Esophagus mucosa (tissue), 1 donor: ENCODE measurements at regions not wholly inside any gene's neighbourhood (a gene's known extent, or its start where the extent isn't known, plus 50 kb on each side); places are given as distances from the start of the nearest gene placed in this dataset.
"Not testable (repeated sequence)": the region's sequence is repeated elsewhere in the genome, so short reads cannot be mapped to it uniquely, and the experiment has no call there.

Experiments used
- ATAC-seq: fragments of 200-7000 bp; cut with Tn5 transposase; one replicate; pipeline ENCODE4 v1.9.1; 2020
- donor health status: DM: yes; HTN: yes; CAD: no.

- no peak for ATAC-seq
These were observed 56.6 kb downstream of the SLITRK1 start for GRCh38 chr13:83825676-83826075.

GRCh38 chr13:83824560-83824959 is 57.7 kb downstream of the SLITRK1 start:
- ATAC-seq, result no peak

- ATAC-seq, result no peak
These were observed 58.2 kb downstream of the SLITRK1 start for GRCh38 chr13:83824120-83824519.

- no peak for ATAC-seq
These were observed 62.7 kb downstream of the SLITRK1 start for GRCh38 chr13:83819611-83820010.

GRCh38 chr13:83819156-83819555 is 63.1 kb downstream of the SLITRK1 start:
- ATAC-seq, result no peak

- no peak for ATAC-seq
These were observed 66.2 kb downstream of the SLITRK1 start for GRCh38 chr13:83816081-83816480.

GRCh38 chr13:83815598-83815997 is 66.7 kb downstream of the SLITRK1 start:
- no peak for ATAC-seq

GRCh38 chr13:83810136-83810535 is 72.1 kb downstream of the SLITRK1 start:
- ATAC-seq, result no peak

GRCh38 chr13:83804356-83804962 is 77.8 kb downstream of the SLITRK1 start:
- no peak for ATAC-seq

- no peak for ATAC-seq
These were observed 83.5 kb downstream of the SLITRK1 start for GRCh38 chr13:83798731-83799130.

GRCh38 chr13:83796364-83796763 is 85.9 kb downstream of the SLITRK1 start:
- no peak for ATAC-seq

GRCh38 chr13:83794583-83794982 is 87.7 kb downstream of the SLITRK1 start:
- no peak for ATAC-seq

GRCh38 chr13:83780227-83780626 is 102.0 kb downstream of the SLITRK1 start:
- ATAC-seq, result peak; percentile 53

- no peak for ATAC-seq
These were observed 108.3 kb downstream of the SLITRK1 start for GRCh38 chr13:83773961-83774360.

GRCh38 chr13:83765796-83766195 is 116.5 kb downstream of the SLITRK1 start:
- ATAC-seq, result no peak

- no peak for ATAC-seq
These were observed 120.6 kb downstream of the SLITRK1 start for GRCh38 chr13:83761631-83762030.

GRCh38 chr13:83755210-83755609 is 127.1 kb downstream of the SLITRK1 start:
- not testable (repeated sequence) for ATAC-seq

- peak; percentile 49 for ATAC-seq
These were observed 128.2 kb downstream of the SLITRK1 start for GRCh38 chr13:83753912-83754624.

- no peak for ATAC-seq
These were observed 130.1 kb downstream of the SLITRK1 start for GRCh38 chr13:83752141-83752540.

GRCh38 chr13:83740622-83741021 is 141.7 kb downstream of the SLITRK1 start:
- ATAC-seq, result no peak

- no peak for ATAC-seq
These were observed 143.9 kb downstream of the SLITRK1 start for GRCh38 chr13:83738407-83738806.

- ATAC-seq, result no peak
These were observed 149.0 kb downstream of the SLITRK1 start for GRCh38 chr13:83733293-83733692.

- no peak for ATAC-seq
These were observed 149.5 kb downstream of the SLITRK1 start for GRCh38 chr13:83732755-83733154.

- no peak for ATAC-seq
These were observed 151.2 kb downstream of the SLITRK1 start for GRCh38 chr13:83731113-83731512.

- ATAC-seq, result no peak
These were observed 151.6 kb downstream of the SLITRK1 start for GRCh38 chr13:83730674-83731073.
